ENCODE measurements at regions not wholly inside any gene's neighbourhood (a gene's known extent, or its start where the extent isn't known, plus 50 kb on each side); places are given as distances from the start of the nearest gene placed in this dataset.

DNA sequence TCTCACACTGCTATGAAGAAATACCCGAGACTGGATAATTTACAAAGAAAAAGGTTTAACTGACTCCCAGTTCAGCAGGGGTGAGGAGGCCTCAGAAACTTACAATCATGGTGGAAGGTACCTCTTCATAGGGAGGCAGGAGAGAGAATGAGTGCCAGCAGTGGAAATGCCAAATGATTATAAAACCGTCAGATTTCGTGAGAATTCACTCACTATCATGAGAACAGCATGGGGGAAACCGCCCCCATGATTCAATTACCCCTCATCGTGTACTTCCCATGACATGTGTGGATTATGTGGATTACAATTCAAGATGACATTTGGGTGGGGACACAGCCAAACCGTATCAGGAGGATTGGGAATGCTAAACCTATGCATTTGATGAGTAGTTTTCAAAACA lies 380.3 kb upstream of the SPHKAP start:
- TF ChIP-seq POLR2A (IDR thresholded peaks at IDR 0.05) = no peak
- TF ChIP-seq, protein P1, sequence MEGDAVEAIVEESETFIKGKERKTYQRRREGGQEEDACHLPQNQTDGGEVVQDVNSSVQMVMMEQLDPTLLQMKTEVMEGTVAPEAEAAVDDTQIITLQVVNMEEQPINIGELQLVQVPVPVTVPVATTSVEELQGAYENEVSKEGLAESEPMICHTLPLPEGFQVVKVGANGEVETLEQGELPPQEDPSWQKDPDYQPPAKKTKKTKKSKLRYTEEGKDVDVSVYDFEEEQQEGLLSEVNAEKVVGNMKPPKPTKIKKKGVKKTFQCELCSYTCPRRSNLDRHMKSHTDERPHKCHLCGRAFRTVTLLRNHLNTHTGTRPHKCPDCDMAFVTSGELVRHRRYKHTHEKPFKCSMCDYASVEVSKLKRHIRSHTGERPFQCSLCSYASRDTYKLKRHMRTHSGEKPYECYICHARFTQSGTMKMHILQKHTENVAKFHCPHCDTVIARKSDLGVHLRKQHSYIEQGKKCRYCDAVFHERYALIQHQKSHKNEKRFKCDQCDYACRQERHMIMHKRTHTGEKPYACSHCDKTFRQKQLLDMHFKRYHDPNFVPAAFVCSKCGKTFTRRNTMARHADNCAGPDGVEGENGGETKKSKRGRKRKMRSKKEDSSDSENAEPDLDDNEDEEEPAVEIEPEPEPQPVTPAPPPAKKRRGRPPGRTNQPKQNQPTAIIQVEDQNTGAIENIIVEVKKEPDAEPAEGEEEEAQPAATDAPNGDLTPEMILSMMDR (IDR thresholded peaks at IDR 0.05) = no peak

Measured in vagina (tissue), 2 donors.